ENCODE measurements at regions not wholly inside any gene's neighbourhood (a gene's known extent, or its start where the extent isn't known, plus 50 kb on each side); places are given as distances from the start of the nearest gene placed in this dataset. TPM values are rescaled to one million over a fixed set of nuclear protein-coding genes. Genes with fewer than 3 reads are reported as not detected.

- FAIRE-seq (no peak), DNase-seq (ENCODE audit: low spot score in 2 of 2) (no peak)
Measured at GRCh38 chr4:11497212-11497806, 68.6 kb upstream of the HS3ST1 start.

- DNase-seq (ENCODE audit: low spot score in 2 of 2), result no peak
- no peak for FAIRE-seq
Measured at GRCh38 chr4:11496351-11496829, 67.7 kb upstream of the HS3ST1 start.

GRCh38 chr4:11495818-11496217 is 67.1 kb upstream of the HS3ST1 start:
- DNase-seq (ENCODE audit: low spot score in 2 of 2) (no peak), FAIRE-seq (no peak)

- FAIRE-seq, result no peak
- no peak for DNase-seq (ENCODE audit: low spot score in 2 of 2)
Measured at GRCh38 chr4:11495291-11495690, 66.6 kb upstream of the HS3ST1 start.

- FAIRE-seq, result no peak
Measured at GRCh38 chr4:11494232-11494631, 65.5 kb upstream of the HS3ST1 start.

GRCh38 chr4:11489453-11490083 is 60.9 kb upstream of the HS3ST1 start:
- no peak for DNase-seq (ENCODE audit: low spot score in 2 of 2)
- FAIRE-seq, result no peak

More at GRCh38 chr4:11494232-11494631, 65.5 kb upstream of the HS3ST1 start:
- no peak for DNase-seq (ENCODE audit: low spot score in 2 of 2)

- DNase-seq (ENCODE audit: low spot score in 2 of 2) (no peak), FAIRE-seq (no peak)
Measured at GRCh38 chr4:11488657-11489452, 60.2 kb upstream of the HS3ST1 start.

- DNase-seq (ENCODE audit: low spot score in 2 of 2) (no peak), FAIRE-seq (no peak)
Measured at GRCh38 chr4:11487868-11488544, 59.3 kb upstream of the HS3ST1 start.

GRCh38 chr4:11487139-11487538 is 58.4 kb upstream of the HS3ST1 start:
- DNase-seq (ENCODE audit: low spot score in 2 of 2) (no peak), FAIRE-seq (no peak)

GRCh38 chr4:11485926-11486325 is 57.2 kb upstream of the HS3ST1 start:
- FAIRE-seq, result no peak

GRCh38 chr4:11484531-11484930 is 55.8 kb upstream of the HS3ST1 start:
- no peak for FAIRE-seq

More at GRCh38 chr4:11485926-11486325, 57.2 kb upstream of the HS3ST1 start:
- no peak for DNase-seq (ENCODE audit: low spot score in 2 of 2)

GRCh38 chr4:11483046-11483445 is 54.4 kb upstream of the HS3ST1 start:
- DNase-seq (ENCODE audit: low spot score in 2 of 2), result no peak
- FAIRE-seq, result no peak

More at GRCh38 chr4:11484531-11484930, 55.8 kb upstream of the HS3ST1 start:
- no peak for DNase-seq (ENCODE audit: low spot score in 2 of 2)

GRCh38 chr4:11480683-11481082 is 52.0 kb upstream of the HS3ST1 start:
- DNase-seq (ENCODE audit: low spot score in 2 of 2), result no peak
- no peak for FAIRE-seq

Small RNA genes lying in the stretch of these regions (small RNA-seq; reads per million reads assigned to genes)
- gene RF00026, result not detected
- not detected for gene RNU6-578P

Measured in frontal cortex (tissue), 4 donors.